HG03469 (cell line): ENCODE measurements at regions not wholly inside any gene's neighbourhood (a gene's known extent, or its start where the extent isn't known, plus 50 kb on each side); places are given as distances from the start of the nearest gene placed in this dataset.

Experiments
- ATAC-seq: cut with Tn5 transposase; IDR thresholded peaks from one replicate; pipeline ENCODE4 v1.9.1; 2021; ENCODE audit warnings: mild to moderate bottlenecking, moderate library complexity, moderate number of reproducible peaks; ENCODE audit not compliant: unreplicated experiment

GRCh38 chr4:184879271-184879670 lies 53.5 kb upstream of the ACSL1 start:
- ATAC-seq = no peak

- no peak for ATAC-seq
Measured at GRCh38 chr4:184882276-184882675, 56.5 kb upstream of the ACSL1 start.

GRCh38 chr4:184883024-184883423 lies 57.3 kb upstream of the ACSL1 start:
- no peak for ATAC-seq

- ATAC-seq = no peak
Measured at GRCh38 chr4:184884883-184885282, 59.1 kb upstream of the ACSL1 start.

- ATAC-seq = no peak
Measured at GRCh38 chr4:184885602-184886001, 59.8 kb upstream of the ACSL1 start.

GRCh38 chr4:184887333-184887732 lies 61.6 kb upstream of the ACSL1 start:
- no peak for ATAC-seq

GRCh38 chr4:184887947-184888346 lies 62.2 kb upstream of the ACSL1 start:
- ATAC-seq = no peak

GRCh38 chr4:184889666-184890335 lies 64.0 kb upstream of the ACSL1 start:
- no peak for ATAC-seq

- no peak for ATAC-seq
Measured at GRCh38 chr4:184890499-184890898, 64.7 kb upstream of the ACSL1 start.

GRCh38 chr4:184891816-184892397 lies 66.1 kb upstream of the ACSL1 start:
- no peak for ATAC-seq

- no peak for ATAC-seq
Measured at GRCh38 chr4:184892999-184893398, 67.2 kb upstream of the ACSL1 start.

- ATAC-seq = no peak
Measured at GRCh38 chr4:184893801-184894571, 68.2 kb upstream of the ACSL1 start.

GRCh38 chr4:184895012-184895695 lies 69.4 kb upstream of the ACSL1 start:
- ATAC-seq = no peak

GRCh38 chr4:184896868-184897715 lies 71.3 kb upstream of the ACSL1 start:
- ATAC-seq = no peak

GRCh38 chr4:184897895-184898294 lies 72.1 kb upstream of the ACSL1 start:
- no peak for ATAC-seq

- no peak for ATAC-seq
Measured at GRCh38 chr4:184898793-184899192, 73.0 kb upstream of the ACSL1 start.

GRCh38 chr4:184899261-184900134 lies 73.7 kb upstream of the ACSL1 start:
- ATAC-seq = no peak

- no peak for ATAC-seq
Measured at GRCh38 chr4:184900184-184900583, 74.4 kb upstream of the ACSL1 start.

- ATAC-seq = no peak
Measured at GRCh38 chr4:184902550-184902949, 76.8 kb upstream of the ACSL1 start.
